ENCODE measurements at regions not wholly inside any gene's neighbourhood (a gene's known extent, or its start where the extent isn't known, plus 50 kb on each side); places are given as distances from the start of the nearest gene placed in this dataset.

- H3K36me3 ChIP-seq (ENCODE audit: control insufficient read depth, insufficient read depth, low read length), result no peaks in the 10 kb centered on the region
- DNase-seq (ENCODE audit: extremely low read depth, insufficient read length), result no peak
- no peak overlapping the region for H3K4me3 ChIP-seq (replicated peaks; ENCODE audit: low read depth, low read length)
- no peak for TF ChIP-seq CTCF (IDR thresholded peaks at IDR 0.05; ENCODE audit: insufficient read depth, low read length, poor library complexity, severe bottlenecking)
- no peaks in the 10 kb centered on the region; the same call in 1 of the 2 replicates for H3K27me3 ChIP-seq (replicated peaks; ENCODE audit: control insufficient read depth, insufficient read depth, low read length)
These were observed 162.2 kb downstream of the SMAD6 start for GRCh38 chr15:66864086-66864830.

DNA sequence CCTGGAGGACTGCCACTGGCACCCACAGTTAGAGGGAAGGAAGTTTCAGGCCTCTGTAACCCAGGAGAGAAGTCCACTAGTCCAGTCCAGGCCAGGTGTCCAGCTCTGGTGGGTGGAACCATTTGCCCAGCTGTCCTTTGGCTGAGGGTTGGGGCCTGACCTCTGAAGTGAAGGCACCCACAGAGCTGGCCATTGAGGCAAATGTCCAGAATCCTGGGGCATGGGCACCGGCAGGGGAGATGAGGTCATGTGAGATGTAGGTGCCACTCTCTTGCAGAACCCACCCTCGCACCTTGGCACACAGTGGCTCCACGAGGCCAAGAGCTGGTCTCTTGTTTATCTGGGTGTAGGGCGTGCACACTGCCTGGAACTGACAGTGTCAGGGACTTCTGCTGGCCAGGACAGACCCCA is 162.8 kb downstream of the SMAD6 start:
- TF ChIP-seq CTCF (IDR thresholded peaks at IDR 0.05; ENCODE audit: insufficient read depth, low read length, poor library complexity, severe bottlenecking), result no peak
- H3K4me3 ChIP-seq (replicated peaks; ENCODE audit: low read depth, low read length), result no peak overlapping the region
- H3K36me3 ChIP-seq (ENCODE audit: control insufficient read depth, insufficient read depth, low read length), result no peaks in the 10 kb centered on the region
- DNase-seq (ENCODE audit: extremely low read depth, insufficient read length), result no peak
- H3K27me3 ChIP-seq (replicated peaks; ENCODE audit: control insufficient read depth, insufficient read depth, low read length), result no peaks in the 10 kb centered on the region; the same call in 1 of the 2 replicates

DNA sequence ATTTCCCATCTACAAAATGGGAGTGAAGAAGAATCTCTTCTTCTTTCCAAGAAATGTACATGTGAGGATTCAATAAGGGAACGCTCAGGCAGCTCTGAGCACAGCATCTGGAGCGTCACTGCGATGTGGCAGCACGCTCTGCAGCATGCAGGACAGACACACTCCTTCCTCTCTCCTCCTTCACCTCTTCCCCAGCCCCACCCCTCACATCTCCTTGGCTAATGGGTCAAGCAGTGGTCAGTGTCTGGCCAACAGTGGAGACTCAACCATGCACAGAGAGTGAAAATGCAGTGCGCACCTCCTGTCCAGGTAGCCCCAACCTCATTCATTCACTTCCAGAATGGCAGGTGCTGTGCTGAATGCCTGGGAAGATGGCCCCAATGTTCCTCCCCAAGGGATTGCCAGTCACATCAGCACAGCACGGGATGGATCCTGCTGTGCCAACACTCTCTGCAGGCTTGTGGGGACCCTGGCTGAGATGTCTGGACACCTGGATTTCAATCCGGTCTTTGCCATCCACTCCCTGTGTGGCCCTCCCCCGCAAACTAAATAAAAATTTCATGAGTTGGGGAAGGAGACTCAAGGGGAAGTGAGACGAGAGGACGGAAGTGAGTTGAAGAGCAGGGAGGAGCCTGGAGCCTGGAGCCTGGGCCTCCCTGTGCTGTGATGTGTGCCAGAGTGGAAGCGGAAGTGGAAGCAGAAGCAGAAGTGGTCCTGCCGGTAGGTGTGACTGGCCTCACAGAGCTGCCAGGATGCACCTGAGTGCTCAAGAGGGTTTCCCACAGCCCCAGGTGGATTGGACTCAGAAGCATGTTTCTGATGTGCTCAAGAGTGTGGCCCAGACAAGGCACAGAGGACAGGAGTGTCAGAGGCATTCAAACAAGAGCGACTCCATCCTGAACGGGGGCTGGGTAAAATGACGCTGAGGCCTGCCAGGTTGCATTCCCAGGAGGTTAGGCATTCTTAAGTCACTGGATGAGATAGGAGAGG is 163.9 kb downstream of the SMAD6 start:
- DNase-seq (ENCODE audit: extremely low read depth, insufficient read length), result peak; percentile 55
- Histone ChIP-seq H3K27me3 (replicated peaks; ENCODE audit: control insufficient read depth, insufficient read depth, low read length) (no peaks in the 10 kb centered on the region; the same call in 1 of the 2 replicates), H3K36me3 (ENCODE audit: control insufficient read depth, insufficient read depth, low read length) (no peaks in the 10 kb centered on the region), H3K4me3 (replicated peaks; ENCODE audit: low read depth, low read length) (no peak overlapping the region)
- TF ChIP-seq CTCF (IDR thresholded peaks at IDR 0.05; ENCODE audit: insufficient read depth, low read length, poor library complexity, severe bottlenecking), result no peak

DNA sequence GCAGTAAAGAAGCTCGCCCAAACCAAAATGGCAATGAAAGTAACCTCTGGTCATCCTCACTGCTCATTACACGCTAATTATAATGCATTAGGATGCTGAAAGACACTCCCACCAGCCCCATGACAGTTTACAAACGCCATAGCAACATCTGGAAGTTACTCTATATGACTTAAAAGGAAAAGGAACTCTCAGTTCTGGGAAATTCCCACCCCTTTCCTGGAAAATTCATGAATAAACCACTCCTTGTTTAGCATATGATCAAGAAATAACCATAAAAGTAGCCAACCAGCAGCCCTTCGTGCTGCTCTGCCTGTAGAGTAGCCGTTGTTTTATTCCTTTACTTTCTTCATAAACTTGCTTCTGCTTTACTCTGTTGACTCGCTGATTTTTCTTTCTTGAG is 164.6 kb downstream of the SMAD6 start:
- no peak overlapping the region for H3K4me3 ChIP-seq (replicated peaks; ENCODE audit: low read depth, low read length)
- no peak for TF ChIP-seq CTCF (IDR thresholded peaks at IDR 0.05; ENCODE audit: insufficient read depth, low read length, poor library complexity, severe bottlenecking)
- H3K27me3 ChIP-seq (replicated peaks; ENCODE audit: control insufficient read depth, insufficient read depth, low read length), result no peaks in the 10 kb centered on the region
- no peaks in the 10 kb centered on the region for H3K36me3 ChIP-seq (ENCODE audit: control insufficient read depth, insufficient read depth, low read length)
- no peak for DNase-seq (ENCODE audit: extremely low read depth, insufficient read length)

- Histone ChIP-seq H3K36me3 (ENCODE audit: control insufficient read depth, insufficient read depth, low read length) (no peaks in the 10 kb centered on the region), H3K27me3 (replicated peaks; ENCODE audit: control insufficient read depth, insufficient read depth, low read length) (no peaks in the 10 kb centered on the region), H3K4me3 (replicated peaks; ENCODE audit: low read depth, low read length) (no peak overlapping the region)
- TF ChIP-seq CTCF (IDR thresholded peaks at IDR 0.05; ENCODE audit: insufficient read depth, low read length, poor library complexity, severe bottlenecking), result no peak
- DNase-seq (ENCODE audit: extremely low read depth, insufficient read length), result no peak
These were observed 166.9 kb downstream of the SMAD6 start for GRCh38 chr15:66868918-66869317.
